Fibroblast of lung (primary cell): ENCODE measurements at regions not wholly inside any gene's neighbourhood (a gene's known extent, or its start where the extent isn't known, plus 50 kb on each side); places are given as distances from the start of the nearest gene placed in this dataset.

Experiments used
- EZH2 ChIP-seq: IDR thresholded peaks from 2 replicates; pipeline ENCODE4 v1.5.1; 2012; ENCODE audit warnings: low read length, control low read depth, mild to moderate bottlenecking; ENCODE audit errors: missing control alignments
- TF ChIP-seq, protein P1 (sequence below), 2 donors: IDR thresholded peaks in 1 of 2; conservative IDR thresholded peaks in 1 of 2; 1 replicate in 1 of 2; 2 replicates in 1 of 2; pipeline ENCODE4 v1.5.1; 2011 to 2012; ENCODE audit warnings: low read length in 2 of 2, control low read depth in 1 of 2, inconsistent platforms in 1 of 2, low read depth in 1 of 2, mild to moderate bottlenecking in 1 of 2

GRCh38 chr6:156150391-156150790, 626.8 kb upstream of the ARID1B start:
- TF ChIP-seq, protein P1, sequence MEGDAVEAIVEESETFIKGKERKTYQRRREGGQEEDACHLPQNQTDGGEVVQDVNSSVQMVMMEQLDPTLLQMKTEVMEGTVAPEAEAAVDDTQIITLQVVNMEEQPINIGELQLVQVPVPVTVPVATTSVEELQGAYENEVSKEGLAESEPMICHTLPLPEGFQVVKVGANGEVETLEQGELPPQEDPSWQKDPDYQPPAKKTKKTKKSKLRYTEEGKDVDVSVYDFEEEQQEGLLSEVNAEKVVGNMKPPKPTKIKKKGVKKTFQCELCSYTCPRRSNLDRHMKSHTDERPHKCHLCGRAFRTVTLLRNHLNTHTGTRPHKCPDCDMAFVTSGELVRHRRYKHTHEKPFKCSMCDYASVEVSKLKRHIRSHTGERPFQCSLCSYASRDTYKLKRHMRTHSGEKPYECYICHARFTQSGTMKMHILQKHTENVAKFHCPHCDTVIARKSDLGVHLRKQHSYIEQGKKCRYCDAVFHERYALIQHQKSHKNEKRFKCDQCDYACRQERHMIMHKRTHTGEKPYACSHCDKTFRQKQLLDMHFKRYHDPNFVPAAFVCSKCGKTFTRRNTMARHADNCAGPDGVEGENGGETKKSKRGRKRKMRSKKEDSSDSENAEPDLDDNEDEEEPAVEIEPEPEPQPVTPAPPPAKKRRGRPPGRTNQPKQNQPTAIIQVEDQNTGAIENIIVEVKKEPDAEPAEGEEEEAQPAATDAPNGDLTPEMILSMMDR (conservative IDR thresholded peaks at IDR 0.05 in 1 of 2, IDR thresholded peaks at IDR 0.05 in 1 of 2; ENCODE audit: low read depth in 1 of 2, low read length in 2 of 2): no peak
- no peak for TF ChIP-seq EZH2
